Skin epidermis (tissue), 12 donors: ENCODE measurements at regions not wholly inside any gene's neighbourhood (a gene's known extent, or its start where the extent isn't known, plus 50 kb on each side); places are given as distances from the start of the nearest gene placed in this dataset.

ENCODE experiments used
- H3K27ac ChIP-seq, 21 experiments: fragments of 200-600 bp; sonication (generic) in 11 of 21; one replicate each; pipeline ENCODE4 v1.5.0; 2020; ENCODE audit warnings: mild to moderate bottlenecking in 3 of 21, inconsistent platforms in 2 of 21, moderate library complexity in 2 of 21
- H3K4me3 ChIP-seq, 7 experiments: fragments of 200-600 bp; sonication (generic) in 2 of 7; one replicate each; pipeline ENCODE4 v1.5.0; 2020; ENCODE audit warnings: inconsistent platforms in 2 of 7, mild to moderate bottlenecking in 2 of 7, moderate library complexity in 1 of 7

DNA sequence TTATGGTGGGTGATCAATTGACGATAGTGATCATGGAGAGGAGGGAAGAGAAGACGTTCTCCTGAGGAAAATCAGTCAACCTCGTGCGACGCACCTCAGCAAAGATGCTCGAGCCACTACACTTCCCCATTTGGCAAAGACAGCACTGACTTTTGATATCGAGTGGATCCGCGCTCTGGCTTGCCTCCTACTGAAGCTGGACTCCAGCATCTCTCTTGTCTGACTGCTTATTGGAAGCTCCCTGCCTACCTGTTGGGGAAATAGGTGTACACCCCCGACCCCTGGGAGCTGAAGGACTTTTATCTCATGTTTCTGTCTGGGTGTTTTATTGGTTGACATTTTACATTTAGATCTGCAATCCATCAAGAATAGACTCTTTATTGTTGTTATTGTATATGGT is 476.8 kb upstream of the B3GAT1 start:
- no peak overlapping the region for H3K4me3 ChIP-seq

DNA sequence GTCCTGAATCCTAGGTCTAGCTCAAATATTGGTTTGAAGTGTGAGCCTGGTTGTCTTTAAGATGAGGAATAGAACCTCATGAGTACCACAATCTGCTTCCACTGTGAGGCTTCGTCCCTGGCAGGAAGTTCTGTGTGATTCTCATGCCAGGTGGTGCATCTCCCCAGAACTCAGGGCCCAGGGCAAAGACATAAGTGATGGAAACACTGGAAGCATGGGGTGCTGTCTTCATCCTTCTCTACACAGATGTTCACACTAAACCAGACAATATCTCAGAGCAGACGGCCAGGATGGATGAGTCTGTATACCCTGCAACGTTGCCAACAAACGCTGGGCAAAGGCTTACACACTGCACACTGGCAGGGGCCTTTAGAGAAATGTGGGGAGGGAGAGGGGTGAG is 475.9 kb upstream of the B3GAT1 start:
- no peak overlapping the region for H3K4me3 ChIP-seq
- no peak overlapping the region for H3K27ac ChIP-seq

More for the DNA sequence above, 476.8 kb upstream of the B3GAT1 start:
- no peak overlapping the region for H3K27ac ChIP-seq

DNA sequence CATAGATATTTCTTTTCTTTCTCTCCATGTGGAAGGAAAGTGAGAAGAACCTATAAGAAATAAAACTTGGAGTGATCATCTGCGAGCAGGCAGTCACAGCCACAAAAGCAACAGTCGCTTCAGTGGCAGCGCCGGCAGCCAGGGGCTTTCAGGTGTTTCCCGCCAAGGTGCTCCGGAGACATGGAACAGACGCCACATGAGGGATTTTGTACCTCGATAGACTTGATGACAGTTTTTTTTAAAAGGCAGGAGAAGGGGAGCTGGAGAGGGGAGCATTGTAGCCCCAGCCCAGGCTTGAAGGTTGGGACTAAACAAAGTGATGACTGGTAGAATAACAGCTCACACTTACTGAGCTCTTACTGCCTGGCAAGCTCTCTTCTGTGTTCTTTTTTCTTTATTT is 471.4 kb upstream of the B3GAT1 start:
- Histone ChIP-seq H3K27ac (no peak overlapping the region), H3K4me3 (no peak overlapping the region)

DNA sequence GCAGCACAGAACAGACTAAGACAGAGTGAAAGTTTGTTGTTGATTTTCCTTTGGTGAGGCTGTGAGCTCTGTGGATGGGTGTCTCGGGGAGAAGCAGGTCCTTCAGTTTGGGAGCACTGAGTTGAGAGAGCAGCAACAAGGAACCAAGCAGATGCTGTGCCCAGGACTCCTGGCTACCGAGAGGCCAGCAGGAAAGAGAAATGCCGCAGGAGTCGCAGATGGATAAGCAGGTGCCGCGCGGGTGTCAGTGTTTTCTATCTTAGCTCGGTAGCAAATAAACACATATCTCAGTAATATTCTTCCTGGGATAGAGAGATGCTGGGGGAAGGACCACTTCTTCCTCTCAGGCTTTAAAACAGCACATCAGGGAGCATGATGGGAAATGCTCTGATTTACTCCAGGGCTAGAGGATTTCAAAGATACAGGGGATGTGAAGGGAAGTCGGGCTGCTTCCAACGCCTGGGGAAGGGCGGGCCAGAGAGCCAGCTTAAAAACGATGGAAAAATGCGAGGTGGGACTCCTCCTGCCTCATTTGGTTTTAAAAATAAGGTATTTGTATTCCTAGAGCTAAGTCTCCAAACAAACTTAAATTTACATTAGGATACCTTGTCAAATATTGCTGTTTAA is 470.7 kb upstream of the B3GAT1 start:
- H3K4me3 ChIP-seq, result no peak overlapping the region
- no peak overlapping the region for H3K27ac ChIP-seq

DNA sequence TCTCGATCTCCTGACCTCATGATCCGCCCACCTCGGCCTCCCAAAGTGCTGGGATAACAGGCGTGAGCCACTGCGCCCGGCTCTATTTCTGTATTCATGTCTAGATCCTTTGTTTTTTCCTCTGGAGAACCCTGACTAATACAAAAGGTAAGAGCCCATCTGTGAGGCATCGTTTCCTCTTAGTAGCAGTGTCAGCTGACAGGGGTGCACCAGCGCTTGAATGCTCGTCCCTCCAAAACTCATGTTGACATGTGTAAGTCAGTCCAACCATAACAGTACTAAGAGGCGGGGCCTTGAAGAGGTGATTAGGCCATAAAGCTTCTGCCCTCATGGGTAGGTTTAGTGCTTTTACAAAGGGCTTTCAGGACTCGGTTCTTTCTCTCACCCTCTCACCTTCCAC is 470.1 kb upstream of the B3GAT1 start:
- Histone ChIP-seq H3K27ac (no peak overlapping the region), H3K4me3 (no peak overlapping the region)

DNA sequence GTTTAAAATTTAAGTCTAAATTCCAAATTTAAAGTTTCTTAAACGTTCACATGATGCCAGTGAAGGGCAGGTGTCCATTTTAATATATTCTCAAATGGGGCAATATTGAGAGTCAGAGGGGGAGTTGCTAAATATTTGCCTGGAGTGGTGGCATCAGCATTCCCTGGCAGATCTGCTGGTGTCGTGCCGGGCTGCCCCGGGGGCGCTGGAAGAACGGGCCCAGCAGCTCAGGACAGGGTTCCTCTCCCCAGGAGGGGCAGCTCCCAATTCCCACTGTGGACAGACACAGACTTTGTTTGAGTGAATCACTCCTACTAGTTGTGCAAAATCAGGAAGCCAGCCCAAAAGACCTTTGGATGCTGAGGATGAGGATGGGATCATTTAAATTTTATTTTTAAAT is 468.7 kb upstream of the B3GAT1 start:
- H3K4me3 ChIP-seq, result no peak overlapping the region

DNA sequence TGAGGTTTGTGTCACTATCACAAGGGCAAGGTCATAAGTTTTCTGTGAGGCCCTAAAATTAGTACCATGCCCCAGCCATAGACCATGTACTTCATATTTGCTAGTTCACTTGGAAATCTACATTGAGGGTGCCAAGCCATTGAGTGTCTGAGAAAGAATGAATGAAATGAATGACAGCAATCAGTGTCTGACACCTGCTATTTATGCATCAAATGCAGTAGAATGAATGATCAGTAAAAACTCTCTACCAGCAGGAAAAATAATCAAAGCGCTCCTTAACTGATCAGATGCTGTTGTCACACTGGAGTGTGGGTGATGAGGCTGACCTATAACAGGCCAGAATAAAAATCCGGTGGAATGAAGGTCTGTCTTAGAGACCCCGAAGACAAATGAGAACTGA is 467.9 kb upstream of the B3GAT1 start:
- Histone ChIP-seq H3K4me3 (no peak overlapping the region), H3K27ac (no peak overlapping the region)

More for the DNA sequence above, 468.7 kb upstream of the B3GAT1 start:
- H3K27ac ChIP-seq, result no peak overlapping the region

DNA sequence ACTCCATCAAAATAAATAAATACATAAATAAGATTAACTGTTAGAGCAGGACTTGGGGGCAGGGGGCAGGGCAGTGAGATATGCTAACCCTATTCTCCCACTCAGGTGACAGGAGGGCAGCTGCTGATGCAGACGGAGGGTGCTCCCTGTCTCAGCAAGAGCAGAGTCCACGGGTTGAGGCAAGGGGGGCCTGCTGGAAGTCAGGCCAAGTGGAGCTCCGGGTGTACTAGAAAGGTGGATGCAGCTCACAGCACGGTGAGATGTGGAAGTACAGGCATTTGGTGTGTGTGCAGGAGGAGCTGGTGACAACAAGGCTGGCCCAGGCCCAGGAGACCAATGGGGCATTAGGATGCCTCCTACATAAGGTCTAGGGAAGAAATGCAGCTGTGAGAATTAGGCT is 467.3 kb upstream of the B3GAT1 start:
- Histone ChIP-seq H3K27ac (no peak overlapping the region), H3K4me3 (no peak overlapping the region)

DNA sequence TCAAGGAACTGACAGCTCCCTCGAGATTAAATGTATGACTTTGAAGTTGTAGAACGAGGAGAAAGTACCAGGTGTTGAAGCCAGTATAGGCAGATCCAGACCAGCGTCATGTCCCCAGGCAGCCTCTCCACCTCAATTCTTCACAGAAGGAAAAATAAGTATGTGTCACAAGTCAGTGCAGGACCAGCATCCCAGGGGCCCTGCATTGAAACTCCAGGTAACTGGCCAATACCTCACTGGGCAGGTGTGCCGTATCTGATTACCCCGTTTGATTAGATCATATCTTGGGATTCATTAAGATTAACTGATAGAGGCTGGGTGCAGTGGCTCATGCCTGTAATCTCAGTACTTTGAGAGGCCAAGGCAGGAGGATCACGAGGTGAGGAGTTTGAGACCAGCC is 466.7 kb upstream of the B3GAT1 start:
- no peak overlapping the region for H3K27ac ChIP-seq

DNA sequence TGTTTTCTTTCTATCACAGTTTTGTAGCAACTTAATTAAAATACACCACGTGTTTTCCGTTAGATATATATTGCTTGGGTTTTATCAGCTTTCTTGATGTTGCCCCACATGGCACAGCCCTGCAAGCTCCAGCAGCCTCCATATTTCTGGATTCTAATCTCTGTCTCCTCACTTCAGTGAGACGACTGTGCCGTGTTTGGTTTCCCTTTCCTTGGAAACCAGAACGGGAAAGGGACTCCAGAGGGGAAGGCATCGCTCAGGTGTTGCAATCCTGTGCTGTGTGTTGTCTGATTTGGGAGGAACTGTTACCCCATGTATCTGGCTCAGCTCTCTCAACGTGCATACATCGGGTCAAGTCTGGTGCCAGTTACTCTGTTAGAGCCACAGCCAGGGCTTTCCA is 464.2 kb upstream of the B3GAT1 start:
- Histone ChIP-seq H3K4me3 (no peak overlapping the region), H3K27ac (no peak overlapping the region)

More for the DNA sequence above, 466.7 kb upstream of the B3GAT1 start:
- no peak overlapping the region for H3K4me3 ChIP-seq

DNA sequence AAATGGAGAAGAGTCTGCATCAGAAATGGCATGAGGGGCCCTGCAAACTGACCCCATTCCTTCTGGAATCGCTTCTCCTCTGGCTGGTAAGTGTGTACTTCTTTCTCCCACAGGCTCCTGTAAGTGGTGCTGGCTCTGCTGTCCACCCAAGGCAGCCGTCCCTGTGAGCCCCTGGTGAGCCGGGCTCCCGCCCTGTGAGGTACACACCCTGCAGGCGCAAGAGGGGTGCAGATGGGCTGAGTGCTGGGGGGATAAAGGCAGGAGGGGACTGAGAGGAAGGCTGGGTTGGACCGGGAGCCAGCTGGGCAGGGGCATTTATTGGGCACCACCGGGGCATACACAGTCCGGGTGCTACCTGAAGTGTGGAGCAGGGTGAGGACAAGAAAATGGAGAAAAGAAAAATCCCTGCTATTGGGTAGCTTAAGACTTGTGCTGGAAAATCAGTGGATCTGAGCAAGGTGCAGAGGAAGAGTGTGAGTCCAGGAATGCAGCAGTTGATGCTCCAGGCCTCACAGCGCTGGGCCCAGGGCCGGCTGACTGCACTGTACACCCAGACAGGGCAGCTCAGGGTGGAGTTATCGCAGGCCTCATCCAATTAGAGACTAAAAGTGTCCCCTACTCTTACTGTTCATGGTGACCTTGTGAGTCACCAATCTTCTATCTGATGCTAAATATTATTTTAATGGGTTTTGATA is 455.1 kb upstream of the B3GAT1 start:
- H3K4me3 ChIP-seq, result no peak overlapping the region
- H3K27ac ChIP-seq, result no peak overlapping the region

DNA sequence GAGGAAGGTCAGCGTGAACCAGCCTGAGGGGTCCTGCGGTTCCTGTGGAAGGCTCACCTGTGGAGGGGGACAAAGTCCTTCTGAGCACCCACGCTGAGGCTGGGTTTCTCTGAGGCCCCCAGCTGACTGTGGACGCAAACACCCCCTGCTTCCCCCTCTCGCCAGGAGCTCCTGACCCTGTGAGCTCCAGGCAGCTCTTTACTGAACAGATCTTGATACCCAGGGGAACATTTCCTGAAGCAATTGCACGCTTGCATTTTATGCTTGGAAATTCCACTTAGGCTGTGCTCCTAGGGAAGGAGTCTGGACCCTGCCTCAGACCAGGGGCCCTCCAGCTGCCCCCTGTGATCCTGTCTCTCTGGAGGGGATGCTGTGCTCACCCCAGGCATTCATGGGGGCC is 454.2 kb upstream of the B3GAT1 start:
- Histone ChIP-seq H3K4me3 (no peak overlapping the region), H3K27ac (no peak overlapping the region)

DNA sequence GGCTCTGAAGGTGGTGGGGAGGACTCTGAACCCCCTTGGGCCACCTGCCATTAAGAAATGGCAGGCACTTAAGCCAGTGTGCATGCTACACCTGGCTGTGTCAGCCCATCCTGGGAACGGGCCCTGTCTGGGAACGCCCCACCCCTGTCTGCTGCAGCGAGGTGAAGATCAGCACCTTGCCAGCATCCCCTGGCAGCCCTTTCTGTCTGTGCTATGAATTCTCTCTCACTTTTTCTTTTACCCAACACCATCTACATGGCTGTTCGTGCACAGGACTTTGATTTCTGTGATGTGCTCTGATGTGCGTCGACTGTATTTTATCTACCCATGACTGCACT is 452.9 kb upstream of the B3GAT1 start:
- Histone ChIP-seq H3K27ac (no peak overlapping the region), H3K4me3 (no peak overlapping the region)

DNA sequence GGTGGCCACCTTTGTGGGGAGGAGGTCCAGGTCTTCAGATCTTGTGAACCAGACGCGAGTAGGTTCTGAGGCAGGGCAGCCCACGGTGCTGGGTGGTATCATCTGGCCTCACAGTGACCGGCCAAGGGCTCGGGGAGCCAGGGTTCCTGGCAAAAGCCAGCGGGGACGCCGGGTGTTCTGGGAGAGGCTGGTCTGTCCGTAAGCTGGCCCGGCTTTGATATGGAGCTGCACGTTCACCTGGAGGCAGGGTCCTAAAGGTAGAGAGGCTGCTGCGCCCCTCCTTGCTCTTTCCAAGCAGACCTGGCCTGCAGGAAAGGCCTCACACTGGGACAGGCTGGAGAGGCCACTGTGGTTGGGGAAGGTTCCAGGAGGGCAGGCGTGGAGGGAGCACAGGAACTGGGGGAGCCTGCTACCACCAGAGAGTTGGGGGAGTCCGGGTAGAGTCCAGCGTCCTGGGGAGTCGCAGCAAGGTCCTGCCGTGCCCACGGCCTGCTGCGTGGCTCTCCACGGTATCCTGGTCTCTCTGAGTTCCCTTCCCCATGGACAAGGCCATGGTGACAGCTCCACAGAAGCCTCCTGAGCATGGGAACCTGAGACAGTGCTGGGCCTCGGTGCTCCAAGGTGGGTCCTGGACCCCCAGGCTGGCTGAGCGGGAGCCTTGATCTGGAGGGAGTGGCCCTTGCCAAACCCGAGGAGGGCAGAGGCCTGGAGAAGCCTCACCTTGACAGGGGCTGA is 452.4 kb upstream of the B3GAT1 start:
- H3K4me3 ChIP-seq, result no peak overlapping the region
- no peak overlapping the region for H3K27ac ChIP-seq

DNA sequence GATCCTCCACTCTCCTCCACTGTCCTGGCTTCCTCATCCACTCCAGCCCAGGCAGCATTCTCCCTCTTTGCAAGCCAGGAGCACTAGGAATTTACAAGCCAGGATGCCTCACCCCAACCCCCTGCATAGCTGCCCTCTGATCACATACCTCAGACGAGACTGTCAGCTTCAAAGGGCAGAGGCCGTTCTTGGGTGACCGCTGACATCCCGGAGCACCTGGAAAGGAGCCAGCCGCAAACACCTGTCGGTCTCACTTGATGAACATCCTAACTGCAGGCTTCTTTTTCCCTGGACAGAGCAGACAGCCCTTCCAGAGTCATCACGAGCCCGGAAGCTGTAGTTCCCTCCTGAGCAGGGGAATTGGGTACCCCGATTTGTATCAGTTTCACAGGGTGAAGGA is 451.3 kb upstream of the B3GAT1 start:
- no peak overlapping the region for H3K27ac ChIP-seq
- H3K4me3 ChIP-seq, result no peak overlapping the region

DNA sequence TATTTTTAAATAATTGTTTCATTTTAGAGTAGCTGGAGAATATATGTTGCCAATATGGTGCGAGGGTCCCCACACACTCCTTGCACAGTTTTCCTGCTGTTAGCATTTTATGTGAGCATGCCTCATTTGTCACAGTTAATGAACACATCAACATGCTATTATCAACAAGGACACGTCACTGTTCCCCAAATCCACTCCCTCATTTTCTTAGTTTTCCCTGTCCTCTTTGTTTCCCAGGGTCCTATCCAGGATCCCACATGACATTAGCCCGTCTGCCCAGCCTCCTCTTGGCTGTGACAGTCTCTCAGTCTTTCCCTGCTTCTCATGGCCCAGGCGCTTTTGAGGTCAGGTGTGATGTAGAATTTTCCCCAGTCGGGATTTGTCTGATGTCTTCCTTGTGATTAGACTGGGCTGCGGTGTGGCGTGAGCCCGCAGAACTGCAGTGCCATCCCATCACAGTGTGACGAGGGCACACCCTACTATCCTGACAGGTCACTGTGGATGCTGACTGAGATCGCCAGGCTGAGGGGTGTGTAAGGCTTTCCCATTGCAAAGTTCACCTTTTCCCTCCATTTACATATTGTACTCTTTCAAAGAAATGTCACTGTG is 450.6 kb upstream of the B3GAT1 start:
- H3K4me3 ChIP-seq, result no peak overlapping the region
- no peak overlapping the region for H3K27ac ChIP-seq

DNA sequence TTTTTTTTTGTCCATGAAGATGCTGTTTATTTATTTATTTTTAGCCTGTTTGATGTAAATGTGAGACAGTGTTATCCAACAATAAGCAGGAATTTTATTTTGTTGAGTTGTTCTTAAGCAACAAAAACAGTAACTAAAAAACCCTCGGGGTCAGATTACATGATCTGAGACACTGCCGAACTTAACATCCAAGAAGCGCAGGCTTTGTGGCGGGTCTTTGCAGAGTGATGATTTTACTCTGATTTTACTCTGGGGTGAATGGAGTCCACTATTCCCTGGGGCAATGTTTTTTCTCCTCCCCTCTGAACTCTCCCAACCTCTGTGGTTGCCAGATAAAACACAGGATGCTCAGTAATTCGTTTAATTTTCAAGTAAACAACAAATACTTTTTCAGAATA is 450.1 kb upstream of the B3GAT1 start:
- no peak overlapping the region for H3K4me3 ChIP-seq
- H3K27ac ChIP-seq, result no peak overlapping the region

DNA sequence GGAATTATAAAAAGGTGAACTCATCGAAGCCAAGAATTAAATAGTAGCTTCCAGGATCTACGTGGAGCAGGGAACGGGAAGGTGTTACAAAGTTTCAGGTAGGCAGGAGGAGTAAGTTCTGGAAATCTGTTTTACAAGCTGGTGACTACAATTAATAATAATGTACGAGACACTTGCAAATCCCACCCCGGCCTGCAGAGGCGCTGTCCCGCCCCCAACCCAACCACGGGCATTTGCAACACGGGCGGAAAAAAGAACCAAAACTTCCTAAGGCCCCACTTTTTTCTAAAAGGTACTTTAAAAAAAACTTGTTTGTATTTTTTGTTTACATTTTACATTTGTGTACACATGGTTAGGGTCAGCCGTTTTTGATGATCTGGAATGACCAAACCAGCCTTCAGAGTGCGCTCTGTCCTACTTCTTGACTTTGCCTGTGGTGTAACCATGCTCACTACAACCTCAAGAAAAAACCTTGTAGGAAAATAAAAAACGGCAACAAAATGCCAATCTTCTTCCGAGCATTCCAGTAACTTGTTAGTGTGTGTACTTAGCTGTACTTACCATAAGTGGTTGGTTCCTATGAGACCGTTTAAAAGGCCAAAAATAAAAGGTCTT is 449.6 kb upstream of the B3GAT1 start:
- Histone ChIP-seq H3K4me3 (no peak overlapping the region), H3K27ac (no peak overlapping the region)

DNA sequence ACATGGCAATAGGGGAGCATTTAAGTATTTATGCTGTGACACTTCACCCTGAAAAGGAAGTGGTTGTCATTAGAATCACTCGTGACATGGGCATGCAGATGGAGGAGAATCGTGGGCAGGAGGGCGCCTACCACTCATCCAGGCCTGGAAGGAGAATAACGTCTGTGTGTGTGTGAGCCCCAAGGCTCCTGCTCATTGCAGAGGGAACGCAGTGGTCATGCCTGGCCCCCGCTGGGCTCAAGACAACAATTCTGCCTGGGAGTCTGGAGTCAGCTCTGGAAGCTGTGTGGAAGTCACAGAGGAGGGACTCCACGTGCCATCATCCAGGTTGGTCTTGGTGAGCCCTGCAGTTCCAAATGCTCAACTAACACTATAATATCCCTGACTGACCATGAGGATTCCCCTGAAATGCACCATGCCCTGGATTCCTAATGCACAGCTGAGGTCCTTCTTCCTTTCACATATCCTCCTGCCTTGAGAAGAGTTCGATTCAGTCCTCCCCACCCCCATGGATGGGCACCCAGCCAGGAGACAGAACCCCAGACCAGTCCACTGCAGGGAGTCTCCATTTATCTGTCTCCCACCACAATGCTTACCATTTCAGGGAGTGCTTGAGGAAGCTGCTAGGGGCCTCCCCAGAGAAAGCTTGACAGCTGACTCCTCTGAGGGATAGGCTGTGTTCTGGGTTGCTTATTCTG is 446.9 kb upstream of the B3GAT1 start:
- Histone ChIP-seq H3K27ac (no peak overlapping the region), H3K4me3 (no peak overlapping the region)

DNA sequence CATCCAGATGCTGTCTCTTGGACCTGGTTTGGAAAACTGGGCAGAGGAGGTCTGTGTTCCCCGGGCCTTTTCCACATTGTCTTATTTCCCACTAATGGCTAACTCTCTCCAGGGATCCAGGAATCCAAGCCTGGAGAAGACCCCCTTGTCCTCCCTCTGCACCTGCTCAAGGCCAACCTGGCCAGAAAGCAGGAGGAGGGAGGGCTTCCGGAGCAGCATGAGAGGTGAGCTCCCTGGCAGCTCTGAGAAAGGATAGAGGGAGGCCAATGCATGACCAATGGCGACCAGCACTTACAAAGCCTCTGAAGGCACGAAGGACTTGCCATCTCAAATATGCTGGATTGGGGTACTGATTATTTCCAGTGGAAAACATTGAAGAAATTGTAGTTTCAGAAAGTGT is 445.0 kb upstream of the B3GAT1 start:
- no peak overlapping the region for H3K27ac ChIP-seq
- no peak overlapping the region for H3K4me3 ChIP-seq
